ENCODE measurements at regions not wholly inside any gene's neighbourhood (a gene's known extent, or its start where the extent isn't known, plus 50 kb on each side); places are given as distances from the start of the nearest gene placed in this dataset.

GRCh38 chr4:113828702-113829101, 67.2 kb upstream of the CAMK2D start:
- ChIA-PET CTCF (no interaction called here), POLR2A (no interaction called here)
- H3K9me3 ChIP-seq, result no peaks in the 10 kb centered on the region
- Mint-ChIP-seq H3K9me3 (ENCODE audit: unreplicated experiment) (no peaks in the 10 kb centered on the region), H3K36me3 (ENCODE audit: insufficient read depth, unreplicated experiment) (no peaks in the 10 kb centered on the region), H3K4me3 (ENCODE audit: unreplicated experiment) (no peak overlapping the region), H3K4me1 (ENCODE audit: low read depth, unreplicated experiment) (no peaks in the 10 kb centered on the region), H3K27ac (ENCODE audit: unreplicated experiment) (no peak overlapping the region), H3K27me3 (ENCODE audit: insufficient read depth, unreplicated experiment) (peaks cover 15% of the 10 kb centered on the region)
- no peaks in the 10 kb centered on the region for H3K36me3 ChIP-seq (ENCODE audit: control insufficient read depth, insufficient read depth, low read length)
- no peak for TF ChIP-seq CTCF (IDR thresholded peaks at IDR 0.05; ENCODE audit: insufficient read depth in 1 of 2, low read depth in 1 of 2, low read length in 1 of 2, severe bottlenecking in 1 of 2, unreplicated experiment in 1 of 2)
- intact Hi-C loops (cut with micrococcal nuclease; ENCODE audit: unreplicated experiment), result no loop called here
- H3K4me3 ChIP-seq (ENCODE audit: low read depth, low read length), result no peak overlapping the region
- no peaks in the 10 kb centered on the region for H3K4me1 ChIP-seq
- DNase-seq, result no peak
- no TSS peak for BruUV-seq (replicated peaks)
- no peaks in the 10 kb centered on the region for H3K27me3 ChIP-seq (replicated peaks; ENCODE audit: control insufficient read depth, insufficient read depth, low read length)

- Histone ChIP-seq H3K4me1 (no peaks in the 10 kb centered on the region), H3K27me3 (replicated peaks; ENCODE audit: control insufficient read depth, insufficient read depth, low read length) (no peaks in the 10 kb centered on the region), H3K36me3 (ENCODE audit: control insufficient read depth, insufficient read depth, low read length) (no peaks in the 10 kb centered on the region), H3K9me3 (no peaks in the 10 kb centered on the region), H3K4me3 (ENCODE audit: low read depth, low read length) (no peak overlapping the region)
- intact Hi-C loops (cut with micrococcal nuclease; ENCODE audit: unreplicated experiment), result no loop called here
- Mint-ChIP-seq H3K27ac (ENCODE audit: unreplicated experiment) (no peak overlapping the region), H3K9me3 (ENCODE audit: unreplicated experiment) (no peaks in the 10 kb centered on the region), H3K4me1 (ENCODE audit: low read depth, unreplicated experiment) (no peaks in the 10 kb centered on the region), H3K27me3 (ENCODE audit: insufficient read depth, unreplicated experiment) (peaks cover 15% of the 10 kb centered on the region), H3K4me3 (ENCODE audit: unreplicated experiment) (no peak overlapping the region), H3K36me3 (ENCODE audit: insufficient read depth, unreplicated experiment) (no peaks in the 10 kb centered on the region)
- no peak for TF ChIP-seq CTCF (IDR thresholded peaks at IDR 0.05; ENCODE audit: insufficient read depth in 1 of 2, low read depth in 1 of 2, low read length in 1 of 2, severe bottlenecking in 1 of 2, unreplicated experiment in 1 of 2)
- POLR2A ChIA-PET, result no interaction called here
- no TSS peak for BruUV-seq (replicated peaks)
- CTCF ChIA-PET, result no interaction called here
- no peak for DNase-seq
These were observed 65.7 kb upstream of the CAMK2D start for GRCh38 chr4:113827285-113827684.

GRCh38 chr4:113826421-113826820, 64.9 kb upstream of the CAMK2D start:
- DNase-seq, result no peak
- no peaks in the 10 kb centered on the region for H3K9me3 Mint-ChIP-seq (ENCODE audit: unreplicated experiment)
- intact Hi-C loops (cut with micrococcal nuclease; ENCODE audit: unreplicated experiment), result no loop called here
- H3K4me3 Mint-ChIP-seq (ENCODE audit: unreplicated experiment), result no peak overlapping the region
- no peaks in the 10 kb centered on the region for H3K27me3 ChIP-seq (replicated peaks; ENCODE audit: control insufficient read depth, insufficient read depth, low read length)
- ChIA-PET POLR2A (no interaction called here), CTCF (no interaction called here)
- no TSS peak for BruUV-seq (replicated peaks)
- H3K4me1 ChIP-seq, result no peaks in the 10 kb centered on the region
- TF ChIP-seq CTCF (IDR thresholded peaks at IDR 0.05; ENCODE audit: insufficient read depth in 1 of 2, low read depth in 1 of 2, low read length in 1 of 2, severe bottlenecking in 1 of 2, unreplicated experiment in 1 of 2), result no peak
- peaks cover 15% of the 10 kb centered on the region for H3K27me3 Mint-ChIP-seq (ENCODE audit: insufficient read depth, unreplicated experiment)
- no peaks in the 10 kb centered on the region for H3K36me3 Mint-ChIP-seq (ENCODE audit: insufficient read depth, unreplicated experiment)
- H3K27ac Mint-ChIP-seq (ENCODE audit: unreplicated experiment), result no peak overlapping the region
- no peaks in the 10 kb centered on the region for H3K36me3 ChIP-seq (ENCODE audit: control insufficient read depth, insufficient read depth, low read length)
- H3K4me3 ChIP-seq (ENCODE audit: low read depth, low read length), result no peak overlapping the region
- no peaks in the 10 kb centered on the region for H3K9me3 ChIP-seq
- H3K4me1 Mint-ChIP-seq (ENCODE audit: low read depth, unreplicated experiment), result no peaks in the 10 kb centered on the region
